Ascending aorta (tissue), 2 donors: ENCODE measurements at regions not wholly inside any gene's neighbourhood (a gene's known extent, or its start where the extent isn't known, plus 50 kb on each side); places are given as distances from the start of the nearest gene placed in this dataset.

Experiments used
- DNase-seq, 2 donors: peaks; one replicate each; pipeline ENCODE4 v3.0.0-alpha.2; 2019; ENCODE audit warnings: low spot score in 2 of 2
- H3K27ac ChIP-seq, 2 donors: fragments of 200-600 bp; sonication (generic); one replicate each; pipeline ENCODE4 v1.5.1; 2016 to 2017; ENCODE audit warnings: mild to moderate bottlenecking in 1 of 2
- H3K27me3 ChIP-seq: fragments of 200-600 bp; sonication (generic); one replicate; pipeline ENCODE4 v1.5.1; 2017
- H3K36me3 ChIP-seq, 2 donors: fragments of 200-600 bp; sonication (generic); one replicate each; pipeline ENCODE4 v1.5.1; 2016
- H3K4me1 ChIP-seq, 2 donors: fragments of 200-600 bp; sonication (generic); one replicate each; pipeline ENCODE4 v1.5.1; 2016 to 2017; ENCODE audit warnings: mild to moderate bottlenecking in 1 of 2
- H3K4me3 ChIP-seq, 2 donors: fragments of 200-600 bp; sonication (generic); one replicate each; pipeline ENCODE4 v1.5.1; 2016 to 2017; ENCODE audit warnings: mild to moderate bottlenecking in 1 of 2
- H3K9me3 ChIP-seq, 2 donors: fragments of 200-600 bp; sonication (generic); one replicate each; pipeline ENCODE4 v1.5.1; 2016
- CTCF ChIP-seq, 3 experiments: fragments of 200-600 bp in 2 of 3; fragments of 450-650 bp in 1 of 3; sonication (generic) in 2 of 3; IDR thresholded peaks; one replicate each; pipeline ENCODE4 v1.5.1; 2016 to 2019; ENCODE audit warnings: antibody characterized with exemption in 3 of 3, mild to moderate bottlenecking in 1 of 3, moderate library complexity in 1 of 3
- intact Hi-C: fragments of 100-400 bp; cut with DNase I; formaldehyde crosslinking; loops from one replicate; pipeline ENCODE4 v1.15.1; 2023

- no peak for TF ChIP-seq CTCF (IDR thresholded peaks at IDR 0.05)
- no peaks in the 10 kb centered on the region for H3K36me3 ChIP-seq
- intact Hi-C loops: no loop called here
- no peak overlapping the region for H3K27ac ChIP-seq
- no peak for DNase-seq
- no peak overlapping the region for H3K4me3 ChIP-seq
- no peaks in the 10 kb centered on the region for H3K4me1 ChIP-seq
- no peaks in the 10 kb centered on the region for H3K9me3 ChIP-seq
- no peaks in the 10 kb centered on the region for H3K27me3 ChIP-seq
Observed at GRCh38 chr6:44034391-44034861, 92.8 kb downstream of the MRPL14 start.

- no peak overlapping the region for H3K27ac ChIP-seq
- no peak for DNase-seq
Observed at GRCh38 chr6:44030812-44031454, 96.3 kb downstream of the MRPL14 start.

GRCh38 chr6:44029444-44030185, 97.6 kb downstream of the MRPL14 start:
- Histone ChIP-seq H3K27me3 (no peaks in the 10 kb centered on the region), H3K4me3 (no peak overlapping the region), H3K4me1 (no peaks in the 10 kb centered on the region), H3K36me3 (no peaks in the 10 kb centered on the region), H3K9me3 (no peaks in the 10 kb centered on the region), H3K27ac (no peak overlapping the region)
- DNase-seq: no peak
- TF ChIP-seq CTCF (IDR thresholded peaks at IDR 0.05): no peak
- intact Hi-C loops: no loop called here

More at GRCh38 chr6:44030812-44031454, 96.3 kb downstream of the MRPL14 start:
- Histone ChIP-seq H3K36me3 (no peaks in the 10 kb centered on the region), H3K4me3 (no peak overlapping the region), H3K9me3 (no peaks in the 10 kb centered on the region), H3K4me1 (no peaks in the 10 kb centered on the region), H3K27me3 (no peaks in the 10 kb centered on the region)
- no peak for TF ChIP-seq CTCF (IDR thresholded peaks at IDR 0.05)
- intact Hi-C loops: no loop called here

- no peak for TF ChIP-seq CTCF (IDR thresholded peaks at IDR 0.05)
- intact Hi-C loops: no loop called here
- Histone ChIP-seq H3K9me3 (no peaks in the 10 kb centered on the region), H3K4me1 (no peaks in the 10 kb centered on the region), H3K27ac (no peak overlapping the region), H3K27me3 (no peaks in the 10 kb centered on the region), H3K36me3 (no peaks in the 10 kb centered on the region), H3K4me3 (no peak overlapping the region)
- no peak for DNase-seq
Observed at GRCh38 chr6:44028789-44029310, 98.4 kb downstream of the MRPL14 start.

GRCh38 chr6:44025226-44025625, 102.0 kb downstream of the MRPL14 start:
- Histone ChIP-seq H3K27ac (no peak overlapping the region), H3K4me3 (no peak overlapping the region), H3K4me1 (no peaks in the 10 kb centered on the region), H3K27me3 (no peaks in the 10 kb centered on the region), H3K36me3 (no peaks in the 10 kb centered on the region), H3K9me3 (no peaks in the 10 kb centered on the region)
- no peak for TF ChIP-seq CTCF (IDR thresholded peaks at IDR 0.05)
- intact Hi-C loops: no loop called here
- no peak for DNase-seq
